ENCODE measurements at regions not wholly inside any gene's neighbourhood (a gene's known extent, or its start where the extent isn't known, plus 50 kb on each side); places are given as distances from the start of the nearest gene placed in this dataset.
A peak's percentile ranks its signal among the peaks of the same experiment; 100 is the strongest.

GRCh38 chr22:19632668-19633148 lies 81.6 kb upstream of the SEPTIN5 start:
- H3K4me2 ChIP-seq (ENCODE audit: low read length) = no peak overlapping the region
- no peak overlapping the region for H3K9ac ChIP-seq (ENCODE audit: low read length)
- ChIA-PET RAD21 (ENCODE audit: low non-redundant PET in 1 of 2, low total read pairs in 2 of 2, uncharacterized antibody in 2 of 2, unreplicated experiment in 2 of 2) (interaction anchor here in 1 of 2 experiments (0.9 kb wide), 1 partner anchor 333 kb away, joined by 3 read pairs; no protein-coding TSS in a partner anchor), CTCF (interaction anchor here (0.7 to 1.9 kb wide), 6 partner anchors 9 to 453 kb away, joined by 3 to 8 read pairs (median 4); partner anchors contain the start of gene CDC45), POLR2A (interaction anchor here (1.5 kb wide), 1 partner anchor 87 kb away, joined by 3 read pairs; no protein-coding TSS in a partner anchor)
- H3K4me3 ChIP-seq (replicated peaks in 1 of 2; ENCODE audit: low read depth in 1 of 2, low read length in 2 of 2) = no peak overlapping the region
- peak overlapping the region; percentile 89 for H2AFZ ChIP-seq (ENCODE audit: low read depth, low read length, poor library complexity, severe bottlenecking)
- ATAC-seq = no peak
- H3K79me2 ChIP-seq (ENCODE audit: insufficient read depth, low read length) = no peaks in the 10 kb centered on the region
- no peaks in the 10 kb centered on the region for H3K9me2 ChIP-seq (ENCODE audit: insufficient read depth)
- peaks cover 4 to 6% of the 10 kb centered on the region in 2 experiments; a peak in 2 of 4 replicates for H3K4me1 ChIP-seq (ENCODE audit: control insufficient read depth in 1 of 2, insufficient read depth in 2 of 2, low read length in 2 of 2)
- H3K36me3 ChIP-seq (ENCODE audit: control insufficient read depth in 1 of 2, insufficient read depth in 2 of 2, low read length in 2 of 2) = no peaks in the 10 kb centered on the region
- H3K27ac ChIP-seq (ENCODE audit: low read depth, low read length) = no peak overlapping the region
- no peaks in the 10 kb centered on the region for H3K27me3 ChIP-seq (ENCODE audit: insufficient read depth, low read length)
- H3K9me3 ChIP-seq (ENCODE audit: control insufficient read depth in 1 of 2, insufficient read depth in 1 of 2, low read depth in 1 of 2, low read length in 2 of 2) = no peaks in the 10 kb centered on the region
- BruUV-seq (replicated peaks) = no TSS peak
- intact Hi-C loops (cut with micrococcal nuclease) = loop anchor here (1.0 to 5.0 kb wide), 2 partner anchors 86 to 155 kb away; partner anchors contain the start of genes CDC45 and UFD1
- H4K20me1 ChIP-seq (ENCODE audit: insufficient read depth) = no peaks in the 10 kb centered on the region
- no peak for DNase-seq (ENCODE audit: low read depth, low spot score)
- no peak for TF ChIP-seq POLR2A (IDR thresholded peaks at IDR 0.05; ENCODE audit: borderline replicate concordance, extremely low read depth, insufficient read depth, insufficient read length)

DNA sequence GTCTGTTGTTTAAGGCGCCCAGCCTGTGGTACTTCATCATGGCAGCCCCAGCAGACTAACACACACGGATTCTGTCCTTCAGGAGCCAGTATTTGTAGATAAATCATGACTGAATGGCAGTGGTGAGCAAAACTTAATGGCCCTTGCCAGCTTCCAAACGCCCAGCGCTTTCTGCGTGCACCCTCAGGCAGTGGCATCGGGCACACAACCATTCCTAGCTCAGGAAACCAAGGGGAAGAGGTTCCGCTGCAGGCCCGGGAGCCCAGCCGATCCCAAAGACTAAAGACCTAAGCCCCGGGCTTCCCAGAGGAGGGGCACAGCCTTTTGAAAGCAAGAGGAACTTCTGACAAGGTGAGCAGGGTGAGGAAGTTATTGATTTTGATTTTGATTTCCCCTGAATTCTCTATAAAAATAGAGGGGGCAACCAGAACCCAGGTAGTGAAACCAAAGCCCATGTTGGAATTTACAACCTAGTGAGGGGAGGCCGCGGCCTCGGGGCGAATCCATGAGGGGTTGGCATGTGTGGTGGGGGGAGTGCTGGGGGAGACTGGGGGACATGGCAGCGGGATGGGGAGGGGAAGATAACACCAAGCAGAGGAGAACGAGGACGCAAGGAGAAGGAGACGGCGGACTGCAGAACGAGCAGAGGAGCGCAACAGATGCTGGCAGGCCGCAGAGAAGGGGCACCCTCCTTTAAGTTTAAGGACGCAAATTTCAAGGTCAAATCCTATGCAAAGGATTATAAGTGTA lies 79.9 kb upstream of the SEPTIN5 start:
- H3K36me3 ChIP-seq (ENCODE audit: control insufficient read depth in 1 of 2, insufficient read depth in 2 of 2, low read length in 2 of 2) = no peaks in the 10 kb centered on the region
- TF ChIP-seq, protein P1, sequence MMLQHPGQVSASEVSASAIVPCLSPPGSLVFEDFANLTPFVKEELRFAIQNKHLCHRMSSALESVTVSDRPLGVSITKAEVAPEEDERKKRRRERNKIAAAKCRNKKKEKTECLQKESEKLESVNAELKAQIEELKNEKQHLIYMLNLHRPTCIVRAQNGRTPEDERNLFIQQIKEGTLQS (IDR thresholded peaks at IDR 0.05) = no peak
- TF ChIP-seq POLR2A (IDR thresholded peaks at IDR 0.05; ENCODE audit: borderline replicate concordance, extremely low read depth, insufficient read depth, insufficient read length) = no peak
- no peak for TF ChIP-seq YY1 (IDR thresholded peaks at IDR 0.05; ENCODE audit: extremely low read depth, insufficient replicate concordance, low read depth, low read length)
- TF ChIP-seq POLR2AphosphoS5 (IDR thresholded peaks at IDR 0.05; ENCODE audit: low read depth, low read length) = no peak
- no peak for TF ChIP-seq SP1 (IDR thresholded peaks at IDR 0.05; ENCODE audit: low read depth)
- no peak for TF ChIP-seq ZNF274 (IDR thresholded peaks at IDR 0.05; ENCODE audit: low read depth, low read length)
- TF ChIP-seq, protein P2, sequence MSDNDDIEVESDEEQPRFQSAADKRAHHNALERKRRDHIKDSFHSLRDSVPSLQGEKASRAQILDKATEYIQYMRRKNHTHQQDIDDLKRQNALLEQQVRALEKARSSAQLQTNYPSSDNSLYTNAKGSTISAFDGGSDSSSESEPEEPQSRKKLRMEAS (IDR thresholded peaks at IDR 0.05) = no peak
- TF ChIP-seq RAD21 (IDR thresholded peaks at IDR 0.05; ENCODE audit: low read depth) = no peak
- TF ChIP-seq CEBPB (IDR thresholded peaks at IDR 0.05; ENCODE audit: low read depth) = no peak
- TF ChIP-seq ZFX (IDR thresholded peaks at IDR 0.05) = no peak
- no peak for TF ChIP-seq EZH2 (IDR thresholded peaks at IDR 0.05)
- BruUV-seq (replicated peaks) = no TSS peak
- H3K9ac ChIP-seq (ENCODE audit: low read length) = no peak overlapping the region
- DNase-seq (ENCODE audit: low read depth, low spot score) = no peak
- H3K79me2 ChIP-seq (ENCODE audit: insufficient read depth, low read length) = no peaks in the 10 kb centered on the region
- ChIA-PET RAD21 (ENCODE audit: low non-redundant PET in 1 of 2, low total read pairs in 2 of 2, uncharacterized antibody in 2 of 2, unreplicated experiment in 2 of 2) (no interaction called here), POLR2A (no interaction called here), CTCF (no interaction called here)
- H3K4me2 ChIP-seq (ENCODE audit: low read length) = no peak overlapping the region
- H3K4me3 ChIP-seq (replicated peaks in 1 of 2; ENCODE audit: low read depth in 1 of 2, low read length in 2 of 2) = no peak overlapping the region
- intact Hi-C loops (cut with micrococcal nuclease) = loop anchor here (5.0 kb wide), 1 partner anchor 157 kb away; the partner anchor contains the start of genes CDC45 and UFD1
- no peaks in the 10 kb centered on the region for H4K20me1 ChIP-seq (ENCODE audit: insufficient read depth)
- H3K27me3 ChIP-seq (ENCODE audit: insufficient read depth, low read length) = no peaks in the 10 kb centered on the region
- H3K9me2 ChIP-seq (ENCODE audit: insufficient read depth) = no peaks in the 10 kb centered on the region
- no peak overlapping the region for H2AFZ ChIP-seq (ENCODE audit: low read depth, low read length, poor library complexity, severe bottlenecking)
- H3K4me1 ChIP-seq (ENCODE audit: control insufficient read depth in 1 of 2, insufficient read depth in 2 of 2, low read length in 2 of 2) = peaks cover 4 to 6% of the 10 kb centered on the region in 2 experiments; a peak in 2 of 4 replicates
- no peaks in the 10 kb centered on the region for H3K9me3 ChIP-seq (ENCODE audit: control insufficient read depth in 1 of 2, insufficient read depth in 1 of 2, low read depth in 1 of 2, low read length in 2 of 2)
- no peak for ATAC-seq
- no peak overlapping the region for H3K27ac ChIP-seq (ENCODE audit: low read depth, low read length)
